GM13976 (cell line): ENCODE measurements at regions not wholly inside any gene's neighbourhood (a gene's known extent, or its start where the extent isn't known, plus 50 kb on each side); places are given as distances from the start of the nearest gene placed in this dataset.

Experiments
- DNase-seq: peaks from one replicate; pipeline ENCODE4 v3.0.0; 2012; ENCODE audit warnings: low spot score
- in situ Hi-C: fragments of 300-500 bp; cut with MboI; formaldehyde crosslinking; loops from one replicate; pipeline ENCODE4 v1.12.0; 2022; ENCODE audit warnings: low sequenced_read_pairs, mixed read lengths, inconsistent platforms; ENCODE audit not compliant: unreplicated experiment
- TF ChIP-seq, protein P1 (sequence below): IDR thresholded peaks from 2 replicates; pipeline ENCODE4 v1.5.1; 2012; ENCODE audit warnings: borderline replicate concordance, mild to moderate bottlenecking; ENCODE audit not compliant: insufficient read depth; ENCODE audit errors: extremely low read depth, missing control alignments, control extremely low read depth

DNA sequence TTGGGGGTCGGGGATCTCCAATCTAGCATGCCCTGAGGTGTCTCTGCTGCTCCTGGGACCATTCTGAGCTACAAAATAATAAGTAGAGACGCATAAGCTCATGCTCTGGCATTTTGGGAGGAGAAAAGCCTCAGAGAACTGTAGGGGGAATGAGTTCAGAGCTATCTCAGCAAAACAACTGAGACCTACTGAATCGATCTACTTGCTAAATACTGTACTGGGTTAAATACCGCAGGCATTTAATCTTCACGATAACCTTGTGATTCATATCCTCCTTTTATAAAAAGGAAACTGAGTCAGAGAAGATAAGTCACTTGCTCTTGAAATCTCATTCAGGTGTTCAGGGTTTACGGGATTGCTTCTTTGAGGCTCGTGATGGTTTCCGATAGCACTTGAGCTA, 468.1 kb downstream of the FGF9 start:
- TF ChIP-seq, protein P1, sequence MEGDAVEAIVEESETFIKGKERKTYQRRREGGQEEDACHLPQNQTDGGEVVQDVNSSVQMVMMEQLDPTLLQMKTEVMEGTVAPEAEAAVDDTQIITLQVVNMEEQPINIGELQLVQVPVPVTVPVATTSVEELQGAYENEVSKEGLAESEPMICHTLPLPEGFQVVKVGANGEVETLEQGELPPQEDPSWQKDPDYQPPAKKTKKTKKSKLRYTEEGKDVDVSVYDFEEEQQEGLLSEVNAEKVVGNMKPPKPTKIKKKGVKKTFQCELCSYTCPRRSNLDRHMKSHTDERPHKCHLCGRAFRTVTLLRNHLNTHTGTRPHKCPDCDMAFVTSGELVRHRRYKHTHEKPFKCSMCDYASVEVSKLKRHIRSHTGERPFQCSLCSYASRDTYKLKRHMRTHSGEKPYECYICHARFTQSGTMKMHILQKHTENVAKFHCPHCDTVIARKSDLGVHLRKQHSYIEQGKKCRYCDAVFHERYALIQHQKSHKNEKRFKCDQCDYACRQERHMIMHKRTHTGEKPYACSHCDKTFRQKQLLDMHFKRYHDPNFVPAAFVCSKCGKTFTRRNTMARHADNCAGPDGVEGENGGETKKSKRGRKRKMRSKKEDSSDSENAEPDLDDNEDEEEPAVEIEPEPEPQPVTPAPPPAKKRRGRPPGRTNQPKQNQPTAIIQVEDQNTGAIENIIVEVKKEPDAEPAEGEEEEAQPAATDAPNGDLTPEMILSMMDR, result no peak
- in situ Hi-C loops, result no loop called here
- no peak for DNase-seq

DNA sequence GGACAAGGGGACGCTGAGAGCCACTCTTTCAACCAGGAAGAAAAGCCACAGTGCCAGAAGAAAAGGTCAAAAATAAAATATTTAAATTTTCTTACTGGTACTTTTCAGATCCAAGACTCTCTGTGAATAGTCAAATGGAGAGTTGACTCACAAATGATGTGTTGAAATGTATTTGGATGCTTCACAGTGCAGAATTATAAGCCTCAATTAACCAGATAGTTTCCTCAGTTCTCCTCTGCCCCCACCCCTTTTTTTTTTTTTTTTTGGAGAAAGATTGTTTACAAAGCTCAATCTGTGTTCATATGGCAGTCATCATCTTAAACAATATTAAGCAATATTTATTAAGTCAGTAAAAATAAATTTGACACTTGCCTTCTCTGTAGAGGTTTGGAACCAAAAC, 470.8 kb downstream of the FGF9 start:
- DNase-seq, result no peak
- TF ChIP-seq, protein P1, result no peak
- in situ Hi-C loops, result no loop called here

GRCh38 chr13:22143671-22144070, 472.8 kb downstream of the FGF9 start:
- TF ChIP-seq, protein P1, result no peak
- in situ Hi-C loops, result no loop called here

DNA sequence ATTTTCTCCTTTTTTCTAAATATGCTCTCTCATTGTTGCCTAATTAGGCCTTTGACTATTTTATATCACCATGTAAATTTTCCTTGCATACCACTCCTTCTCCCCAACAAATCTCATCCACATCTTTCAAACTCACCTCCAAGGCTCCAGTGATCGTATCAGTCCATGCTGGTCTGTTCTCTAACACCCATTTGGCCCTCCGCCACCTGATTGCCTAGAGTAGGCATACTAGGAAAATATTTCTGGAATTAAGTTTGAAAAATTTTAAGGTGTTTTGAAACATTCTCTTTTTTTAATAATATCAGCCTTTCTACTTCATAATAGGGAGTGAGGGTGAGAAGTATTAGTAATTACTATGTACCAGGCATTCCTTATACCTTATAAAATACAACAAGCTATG, 473.9 kb downstream of the FGF9 start:
- in situ Hi-C loops, result no loop called here
- DNase-seq, result no peak
- TF ChIP-seq, protein P1, result no peak

More at GRCh38 chr13:22143671-22144070, 472.8 kb downstream of the FGF9 start:
- DNase-seq, result no peak

DNA sequence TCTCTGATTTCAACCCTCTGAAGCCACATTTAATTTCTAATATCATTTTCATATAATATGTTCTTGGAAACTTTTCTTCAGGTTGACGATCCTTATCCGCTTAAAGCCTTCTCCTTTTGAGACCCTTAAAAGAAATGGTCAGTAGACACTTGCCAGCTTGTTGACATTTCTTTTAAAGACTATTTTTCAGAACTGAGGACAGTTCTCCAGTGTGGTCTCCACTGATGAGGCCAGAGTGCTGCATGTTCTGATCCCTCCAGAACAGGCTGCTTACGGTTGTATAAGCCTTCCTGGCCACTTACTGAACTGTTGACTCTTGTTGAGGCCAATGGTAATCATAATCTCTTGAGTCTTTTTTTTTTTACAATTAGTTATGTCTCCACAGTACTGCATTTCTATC, 477.3 kb downstream of the FGF9 start:
- DNase-seq, result no peak
- TF ChIP-seq, protein P1, result no peak
- in situ Hi-C loops, result no loop called here

DNA sequence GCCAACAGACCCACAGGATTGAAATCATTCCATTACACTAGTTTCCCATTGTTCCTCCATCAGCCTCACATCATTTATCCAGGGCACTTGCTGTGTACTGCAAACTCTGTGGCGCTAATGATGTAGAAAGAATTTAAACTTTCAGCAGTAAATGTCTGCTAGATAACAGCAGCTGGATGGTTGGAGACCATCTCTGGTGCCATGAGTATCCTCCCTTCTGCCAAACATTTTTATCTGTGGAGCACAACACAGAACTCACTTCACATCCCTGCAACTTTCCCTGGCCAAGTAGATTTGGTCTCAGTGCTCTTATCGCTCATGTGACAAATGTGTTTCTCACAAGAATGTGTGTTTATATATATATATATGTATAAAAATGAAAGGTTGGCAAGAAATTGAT, 481.9 kb downstream of the FGF9 start:
- no peak for DNase-seq
- TF ChIP-seq, protein P1, result no peak
- in situ Hi-C loops, result no loop called here

DNA sequence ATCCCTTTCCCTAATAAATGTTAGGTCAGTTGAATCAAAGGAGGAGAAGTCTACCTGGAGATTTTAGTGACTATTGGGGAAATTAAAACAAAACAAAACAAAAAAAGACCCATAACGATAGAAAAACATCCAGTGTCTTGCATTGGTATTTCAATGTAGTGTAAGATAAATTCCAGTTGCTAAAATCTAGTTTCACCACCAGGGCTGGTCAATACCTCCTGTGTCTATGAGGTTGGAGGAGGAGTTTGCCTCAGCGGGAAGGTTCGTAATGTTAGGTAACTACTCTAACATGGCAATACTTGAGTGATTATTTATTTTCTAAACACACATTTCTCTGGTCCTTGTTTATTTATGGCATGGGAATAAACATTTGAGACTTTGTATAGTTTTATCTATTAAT, 483.2 kb downstream of the FGF9 start:
- TF ChIP-seq, protein P1, result no peak
- in situ Hi-C loops, result no loop called here
- no peak for DNase-seq
